GM06990 (cell line): ENCODE measurements at regions not wholly inside any gene's neighbourhood (a gene's known extent, or its start where the extent isn't known, plus 50 kb on each side); places are given as distances from the start of the nearest gene placed in this dataset.

Source experiments
- DNase-seq: peaks from one replicate; pipeline ENCODE4 v3.0.0-alpha.2; 2011; ENCODE audit not compliant: insufficient read length; ENCODE audit errors: extremely low read depth
- H3K27me3 ChIP-seq: replicated peaks from 2 replicates; pipeline ENCODE4 v1.6.0; 2011; ENCODE audit warnings: low read length; ENCODE audit not compliant: control insufficient read depth, insufficient read depth
- H3K36me3 ChIP-seq: 2 replicates; pipeline ENCODE4 v1.5.1; 2011; ENCODE audit warnings: low read length; ENCODE audit not compliant: control insufficient read depth, insufficient read depth
- H3K4me3 ChIP-seq: replicated peaks from 2 replicates; pipeline ENCODE4 v1.5.1; 2011; ENCODE audit warnings: low read depth, mild to moderate bottlenecking, control low read depth, low read length
- CTCF ChIP-seq: IDR thresholded peaks from 2 replicates; pipeline ENCODE4 v1.5.1; 2011; ENCODE audit warnings: low read length, control low read depth, mild to moderate bottlenecking, inconsistent platforms; ENCODE audit not compliant: insufficient read depth, poor library complexity, severe bottlenecking

GRCh38 chr5:159782197-159782994, 133.9 kb upstream of the ADRA1B start:
- no peak for DNase-seq
- no peak for TF ChIP-seq CTCF
- no peaks in the 10 kb centered on the region for H3K36me3 ChIP-seq
- H3K27me3 ChIP-seq, result no peaks in the 10 kb centered on the region; the same call in 1 of the 2 replicates
- H3K4me3 ChIP-seq, result no peak overlapping the region

- no peak for DNase-seq
- H3K27me3 ChIP-seq, result no peaks in the 10 kb centered on the region; the same call in 1 of the 2 replicates
- no peaks in the 10 kb centered on the region for H3K36me3 ChIP-seq
- H3K4me3 ChIP-seq, result no peak overlapping the region
- TF ChIP-seq CTCF, result no peak
These were observed 133.3 kb upstream of the ADRA1B start for GRCh38 chr5:159782995-159783300.

GRCh38 chr5:159783726-159784247, 132.5 kb upstream of the ADRA1B start:
- H3K4me3 ChIP-seq, result no peak overlapping the region
- no peak for DNase-seq
- no peak for TF ChIP-seq CTCF
- no peaks in the 10 kb centered on the region; the same call in 1 of the 2 replicates for H3K27me3 ChIP-seq
- H3K36me3 ChIP-seq, result no peaks in the 10 kb centered on the region

GRCh38 chr5:159784993-159785392, 131.3 kb upstream of the ADRA1B start:
- DNase-seq, result no peak
- no peak for TF ChIP-seq CTCF
- no peak overlapping the region for H3K4me3 ChIP-seq
- H3K27me3 ChIP-seq, result no peaks in the 10 kb centered on the region; the same call in none of the 2 replicates
- no peaks in the 10 kb centered on the region for H3K36me3 ChIP-seq

GRCh38 chr5:159785656-159786055, 130.6 kb upstream of the ADRA1B start:
- DNase-seq, result no peak
- no peaks in the 10 kb centered on the region for H3K36me3 ChIP-seq
- TF ChIP-seq CTCF, result no peak

GRCh38 chr5:159786201-159786600, 130.1 kb upstream of the ADRA1B start:
- Histone ChIP-seq H3K4me3 (no peak overlapping the region), H3K36me3 (no peaks in the 10 kb centered on the region), H3K27me3 (no peaks in the 10 kb centered on the region; the same call in none of the 2 replicates)
- no peak for TF ChIP-seq CTCF
- no peak for DNase-seq

More at GRCh38 chr5:159785656-159786055, 130.6 kb upstream of the ADRA1B start:
- no peak overlapping the region for H3K4me3 ChIP-seq
- no peaks in the 10 kb centered on the region; the same call in none of the 2 replicates for H3K27me3 ChIP-seq
